ENCODE measurements at regions not wholly inside any gene's neighbourhood (a gene's known extent, or its start where the extent isn't known, plus 50 kb on each side); places are given as distances from the start of the nearest gene placed in this dataset.

DNA sequence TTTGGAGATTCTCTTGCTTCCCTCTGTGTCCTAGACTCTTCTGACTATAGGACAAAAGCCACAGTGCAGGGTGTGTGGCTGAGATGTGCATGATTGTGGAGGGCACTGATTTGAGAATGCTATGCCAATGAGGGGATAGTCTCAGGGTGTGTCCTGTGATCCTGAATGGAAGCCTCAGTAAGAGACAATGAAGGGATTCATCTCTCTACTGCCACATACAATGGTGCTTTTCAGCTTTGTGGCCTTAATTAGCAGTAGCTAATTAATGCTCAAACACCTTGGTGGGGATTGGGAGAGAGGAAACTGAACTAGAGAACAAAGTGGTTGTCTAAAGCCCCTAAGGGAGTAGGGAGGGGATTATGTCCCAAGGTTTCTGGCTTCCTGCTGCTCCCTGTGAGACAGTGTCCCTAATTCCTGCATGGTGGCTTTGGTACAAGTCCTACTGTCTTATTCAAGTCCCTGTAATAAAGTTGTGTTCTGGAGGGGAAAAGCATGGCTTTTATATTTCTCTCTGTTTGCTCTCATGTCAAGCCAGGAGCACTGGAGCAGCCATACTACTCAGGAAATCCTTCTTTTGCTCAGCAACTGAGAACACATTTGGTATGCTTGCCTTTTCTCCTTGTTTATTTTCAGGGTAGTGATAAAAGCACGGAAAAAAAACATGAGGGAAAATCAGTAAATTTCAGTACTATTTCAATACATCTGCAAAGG is 415.2 kb upstream of the TCF4 start:
- Histone ChIP-seq H3K9me3 (no peaks in the 10 kb centered on the region), H3K36me3 (no peaks in the 10 kb centered on the region), H3K27ac (no peak overlapping the region), H3K4me3 (no peak overlapping the region), H3K27me3 (no peaks in the 10 kb centered on the region), H3K4me1 (peaks cover 2 to 9% (median 3%) of the 10 kb centered on the region in 3 donors)
- intact Hi-C loops (cut with DNase I) = no loop called here
- 82 to 86% methylated on average over 1 of the region's 1 CpG for WGBS, 2 donors
- TF ChIP-seq CTCF (IDR thresholded peaks at IDR 0.05) = no peak
- TF ChIP-seq POLR2A (IDR thresholded peaks at IDR 0.05) = no peak
- DNase-seq = no peak

- intact Hi-C loops (cut with DNase I) = no loop called here
- no peaks in the 10 kb centered on the region for H3K27me3 ChIP-seq
- no peaks in the 10 kb centered on the region for H3K36me3 ChIP-seq
- H3K4me1 ChIP-seq = peaks cover 10 to 25% (median 12%) of the 10 kb centered on the region in 3 donors
- DNase-seq = no peak
- H3K4me3 ChIP-seq = no peak overlapping the region
- no peak overlapping the region for H3K27ac ChIP-seq
- TF ChIP-seq CTCF (IDR thresholded peaks at IDR 0.05) (no peak), POLR2A (IDR thresholded peaks at IDR 0.05) (no peak)
- no peaks in the 10 kb centered on the region for H3K9me3 ChIP-seq
- WGBS, 2 donors = 85 to 97% methylated on average over 4 of the region's 4 CpGs
Observed at GRCh38 chr18:56001576-56001975, 413.6 kb upstream of the TCF4 start.

DNA sequence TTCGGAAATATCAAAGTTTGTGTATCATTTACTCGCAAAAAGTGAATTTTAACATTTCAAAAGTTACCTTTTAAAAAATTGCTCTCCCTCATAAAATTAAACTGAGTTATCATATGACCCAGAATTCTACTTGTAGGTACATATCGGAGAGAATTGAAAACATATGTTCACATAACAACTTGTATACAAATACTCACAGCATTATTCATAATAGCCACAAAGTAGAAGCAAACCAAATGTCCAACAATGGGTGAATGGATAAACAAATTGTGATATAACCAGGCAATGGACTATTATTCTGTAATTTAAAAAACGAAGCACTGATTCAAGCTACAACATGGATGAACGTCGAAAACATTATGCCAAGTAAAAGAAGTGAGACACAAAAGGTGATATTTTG is 412.0 kb upstream of the TCF4 start:
- Histone ChIP-seq H3K4me3 (no peak overlapping the region), H3K27ac (no peak overlapping the region), H3K4me1 (peaks cover 10 to 29% (median 12%) of the 10 kb centered on the region in 3 donors), H3K9me3 (no peaks in the 10 kb centered on the region), H3K27me3 (no peaks in the 10 kb centered on the region), H3K36me3 (no peaks in the 10 kb centered on the region)
- TF ChIP-seq CTCF (IDR thresholded peaks at IDR 0.05) (no peak), POLR2A (IDR thresholded peaks at IDR 0.05) (no peak)
- no peak for DNase-seq
- 74 to 87% methylated on average over 6 of the region's 6 CpGs for WGBS, 2 donors
- intact Hi-C loops (cut with DNase I) = no loop called here

DNA sequence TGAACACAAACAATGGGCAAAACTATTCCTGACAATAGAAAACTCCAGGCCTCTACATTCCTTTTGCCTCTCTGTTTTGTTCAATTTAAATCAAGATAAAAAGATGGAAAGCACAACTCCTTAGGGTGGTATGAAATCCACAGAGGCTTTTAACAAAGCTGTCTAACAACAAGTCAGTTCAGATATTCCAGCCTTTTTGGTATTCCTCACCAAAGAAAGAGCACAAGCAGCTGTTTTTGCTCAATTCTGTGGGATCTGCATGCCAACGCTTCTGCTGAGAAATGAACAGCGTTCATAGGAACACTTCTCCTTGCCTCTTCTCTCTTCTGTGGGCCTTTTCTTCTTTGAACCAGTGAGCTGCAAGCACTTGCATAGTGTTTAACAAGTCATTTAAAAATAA is 411.6 kb upstream of the TCF4 start:
- no peak overlapping the region for H3K4me3 ChIP-seq
- WGBS, 2 donors = 81 to 88% methylated on average over 2 of the region's 2 CpGs
- no peaks in the 10 kb centered on the region for H3K9me3 ChIP-seq
- peaks cover 10 to 29% (median 12%) of the 10 kb centered on the region in 3 donors for H3K4me1 ChIP-seq
- no peaks in the 10 kb centered on the region for H3K27me3 ChIP-seq
- intact Hi-C loops (cut with DNase I) = no loop called here
- TF ChIP-seq POLR2A (IDR thresholded peaks at IDR 0.05) (no peak), CTCF (IDR thresholded peaks at IDR 0.05) (no peak)
- H3K36me3 ChIP-seq = no peaks in the 10 kb centered on the region
- H3K27ac ChIP-seq = no peak overlapping the region
- DNase-seq = no peak

DNA sequence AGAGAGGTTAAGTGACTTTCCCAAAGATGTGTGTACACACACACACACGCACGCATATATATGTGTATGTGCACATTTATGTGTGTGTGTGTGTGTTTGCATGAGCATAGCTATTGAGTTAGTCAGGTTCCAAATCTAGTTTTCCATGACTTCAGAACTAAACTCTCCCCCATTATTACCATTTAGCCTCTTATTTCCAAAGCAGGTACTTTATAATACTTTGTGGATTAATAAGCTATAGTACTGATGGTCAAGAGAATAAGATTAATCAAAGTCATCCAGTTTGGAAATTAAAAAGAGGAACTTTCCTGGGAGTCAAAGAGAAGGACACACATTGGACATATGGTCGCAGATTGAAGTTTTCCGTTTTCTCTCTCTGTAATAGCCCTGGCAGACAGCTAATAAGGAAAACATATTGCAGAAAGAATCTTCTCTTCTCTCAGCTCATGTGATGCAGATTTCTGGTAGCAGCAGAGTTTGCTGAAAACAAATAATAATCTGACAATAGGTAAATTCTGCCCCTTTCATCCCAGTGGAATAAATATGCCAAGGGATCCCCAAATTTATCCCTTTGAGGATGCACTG is 410.9 kb upstream of the TCF4 start:
- no peaks in the 10 kb centered on the region for H3K27me3 ChIP-seq
- no peaks in the 10 kb centered on the region for H3K9me3 ChIP-seq
- TF ChIP-seq CTCF (IDR thresholded peaks at IDR 0.05) (no peak), POLR2A (IDR thresholded peaks at IDR 0.05) (no peak)
- no peaks in the 10 kb centered on the region for H3K36me3 ChIP-seq
- H3K27ac ChIP-seq = peak overlapping the region in 2 of 4 donors; percentile 79 to 83
- WGBS, 2 donors = 78 to 83% methylated on average over 4 of the region's 4 CpGs
- intact Hi-C loops (cut with DNase I) = no loop called here
- H3K4me3 ChIP-seq = no peak overlapping the region
- H3K4me1 ChIP-seq = peaks cover 10 to 29% (median 12%) of the 10 kb centered on the region in 3 donors
- no peak for DNase-seq
